ENCODE measurements at regions not wholly inside any gene's neighbourhood (a gene's known extent, or its start where the extent isn't known, plus 50 kb on each side); places are given as distances from the start of the nearest gene placed in this dataset.

DNA sequence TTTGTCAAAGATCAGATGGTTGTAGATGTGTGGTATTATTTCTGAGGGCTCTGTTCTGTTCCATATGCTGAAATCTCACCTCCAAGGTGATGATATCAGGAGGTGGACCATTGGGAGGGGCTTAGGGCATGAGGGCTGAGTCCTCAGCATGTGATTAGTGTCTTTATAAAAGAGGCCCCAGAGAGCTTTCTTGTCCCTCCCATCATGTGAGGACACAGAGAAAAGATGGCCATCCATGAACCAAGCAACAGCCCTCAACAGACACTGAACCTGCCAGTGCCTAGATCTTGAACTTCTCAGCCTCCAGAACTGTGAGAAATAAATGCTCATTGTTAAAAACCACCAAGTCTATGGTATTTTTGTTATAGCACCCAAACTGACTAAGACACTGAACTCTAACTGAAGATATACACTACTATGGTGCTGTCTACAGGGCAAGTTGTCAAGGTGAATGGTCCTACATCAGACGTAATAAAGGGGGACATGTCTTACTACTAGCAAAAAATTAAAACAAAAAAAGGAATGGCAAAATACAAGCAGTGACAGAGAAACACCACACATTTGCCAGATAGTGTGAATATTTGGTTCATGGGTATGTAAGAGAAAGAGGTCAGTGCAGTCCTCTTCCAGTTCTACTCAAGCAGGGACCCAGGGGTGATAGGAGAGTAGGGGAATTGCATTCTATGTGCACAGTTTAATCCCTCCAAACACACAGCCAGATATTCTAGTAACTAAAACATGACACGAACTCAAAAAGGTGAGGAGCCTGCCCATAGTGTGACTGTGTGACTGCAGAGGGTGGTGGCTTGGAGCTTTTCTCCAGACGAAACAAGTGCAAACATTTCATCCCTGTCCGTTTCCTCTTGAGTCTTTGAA is 164.4 kb upstream of the MYCN start:
- H3F3A ChIP-seq (ENCODE audit: insufficient read depth, low read length, poor library complexity, severe bottlenecking), result no peaks in the 10 kb centered on the region
- H3K27me3 ChIP-seq (ENCODE audit: insufficient read depth, low read depth, low read length), result no peaks in the 10 kb centered on the region
- no peak overlapping the region for H3K4me3 ChIP-seq (ENCODE audit: low read length)
- H3K4me2 ChIP-seq (ENCODE audit: low read length), result no peak overlapping the region
- H3K9ac ChIP-seq (ENCODE audit: low read length), result no peak overlapping the region
- no peaks in the 10 kb centered on the region for H3K9me3 ChIP-seq (ENCODE audit: low read length)
- H3K36me3 ChIP-seq (ENCODE audit: insufficient read depth, low read length), result no peaks in the 10 kb centered on the region
- H3K27ac ChIP-seq (ENCODE audit: low read length), result no peak overlapping the region
- no peak overlapping the region for H2AFZ ChIP-seq (ENCODE audit: low read depth, low read length)
- no peaks in the 10 kb centered on the region for H3K79me2 ChIP-seq (replicated peaks; ENCODE audit: insufficient read depth, low read length)
- TF ChIP-seq, protein P1, sequence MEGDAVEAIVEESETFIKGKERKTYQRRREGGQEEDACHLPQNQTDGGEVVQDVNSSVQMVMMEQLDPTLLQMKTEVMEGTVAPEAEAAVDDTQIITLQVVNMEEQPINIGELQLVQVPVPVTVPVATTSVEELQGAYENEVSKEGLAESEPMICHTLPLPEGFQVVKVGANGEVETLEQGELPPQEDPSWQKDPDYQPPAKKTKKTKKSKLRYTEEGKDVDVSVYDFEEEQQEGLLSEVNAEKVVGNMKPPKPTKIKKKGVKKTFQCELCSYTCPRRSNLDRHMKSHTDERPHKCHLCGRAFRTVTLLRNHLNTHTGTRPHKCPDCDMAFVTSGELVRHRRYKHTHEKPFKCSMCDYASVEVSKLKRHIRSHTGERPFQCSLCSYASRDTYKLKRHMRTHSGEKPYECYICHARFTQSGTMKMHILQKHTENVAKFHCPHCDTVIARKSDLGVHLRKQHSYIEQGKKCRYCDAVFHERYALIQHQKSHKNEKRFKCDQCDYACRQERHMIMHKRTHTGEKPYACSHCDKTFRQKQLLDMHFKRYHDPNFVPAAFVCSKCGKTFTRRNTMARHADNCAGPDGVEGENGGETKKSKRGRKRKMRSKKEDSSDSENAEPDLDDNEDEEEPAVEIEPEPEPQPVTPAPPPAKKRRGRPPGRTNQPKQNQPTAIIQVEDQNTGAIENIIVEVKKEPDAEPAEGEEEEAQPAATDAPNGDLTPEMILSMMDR (IDR thresholded peaks at IDR 0.05; ENCODE audit: poor library complexity, severe bottlenecking), result no peak
- TF ChIP-seq EP300 (conservative IDR thresholded peaks at IDR 0.05; ENCODE audit: poor library complexity, severe bottlenecking) (no peak), TAF1 (IDR thresholded peaks at IDR 0.05; ENCODE audit: low read depth) (no peak)
- no peaks in the 10 kb centered on the region for H3K9me2 ChIP-seq (ENCODE audit: insufficient read depth, low read length)
- H4K20me1 ChIP-seq (ENCODE audit: insufficient read depth), result no peaks in the 10 kb centered on the region

DNA sequence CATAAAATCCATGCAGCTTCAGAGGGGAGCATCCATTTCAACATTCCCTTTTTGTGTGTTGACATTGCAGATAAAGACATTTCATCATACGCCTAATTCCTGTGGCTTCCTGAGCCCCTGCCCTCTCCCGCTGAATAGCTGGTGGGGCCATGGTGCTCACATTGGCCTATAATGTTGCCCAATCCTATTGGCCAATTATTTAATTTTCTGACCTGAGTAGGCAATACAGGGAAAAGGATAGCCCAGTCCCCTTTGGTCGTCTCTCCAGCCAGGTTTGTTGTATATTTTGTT is 163.8 kb upstream of the MYCN start:
- Histone ChIP-seq H3K36me3 (ENCODE audit: insufficient read depth, low read length) (no peaks in the 10 kb centered on the region), H3K27me3 (ENCODE audit: insufficient read depth, low read depth, low read length) (no peaks in the 10 kb centered on the region), H3K9me3 (ENCODE audit: low read length) (no peaks in the 10 kb centered on the region), H3F3A (ENCODE audit: insufficient read depth, low read length, poor library complexity, severe bottlenecking) (no peaks in the 10 kb centered on the region), H3K9ac (ENCODE audit: low read length) (no peak overlapping the region), H3K4me3 (ENCODE audit: low read length) (no peak overlapping the region), H3K4me2 (ENCODE audit: low read length) (no peak overlapping the region), H3K79me2 (replicated peaks; ENCODE audit: insufficient read depth, low read length) (no peaks in the 10 kb centered on the region), H3K9me2 (ENCODE audit: insufficient read depth, low read length) (no peaks in the 10 kb centered on the region), H4K20me1 (ENCODE audit: insufficient read depth) (no peaks in the 10 kb centered on the region), H2AFZ (ENCODE audit: low read depth, low read length) (no peak overlapping the region), H3K27ac (ENCODE audit: low read length) (no peak overlapping the region)
- TF ChIP-seq POLR2AphosphoS5 (IDR thresholded peaks at IDR 0.05) (no peak), EZH2 (IDR thresholded peaks at IDR 0.05; ENCODE audit: borderline replicate concordance, insufficient read depth, low read length, poor library complexity, severe bottlenecking) (no peak), SMC3 (conservative IDR thresholded peaks at IDR 0.05; ENCODE audit: poor library complexity) (no peak)
- TF ChIP-seq, protein P1 (IDR thresholded peaks at IDR 0.05; ENCODE audit: poor library complexity, severe bottlenecking), result no peak

DNA sequence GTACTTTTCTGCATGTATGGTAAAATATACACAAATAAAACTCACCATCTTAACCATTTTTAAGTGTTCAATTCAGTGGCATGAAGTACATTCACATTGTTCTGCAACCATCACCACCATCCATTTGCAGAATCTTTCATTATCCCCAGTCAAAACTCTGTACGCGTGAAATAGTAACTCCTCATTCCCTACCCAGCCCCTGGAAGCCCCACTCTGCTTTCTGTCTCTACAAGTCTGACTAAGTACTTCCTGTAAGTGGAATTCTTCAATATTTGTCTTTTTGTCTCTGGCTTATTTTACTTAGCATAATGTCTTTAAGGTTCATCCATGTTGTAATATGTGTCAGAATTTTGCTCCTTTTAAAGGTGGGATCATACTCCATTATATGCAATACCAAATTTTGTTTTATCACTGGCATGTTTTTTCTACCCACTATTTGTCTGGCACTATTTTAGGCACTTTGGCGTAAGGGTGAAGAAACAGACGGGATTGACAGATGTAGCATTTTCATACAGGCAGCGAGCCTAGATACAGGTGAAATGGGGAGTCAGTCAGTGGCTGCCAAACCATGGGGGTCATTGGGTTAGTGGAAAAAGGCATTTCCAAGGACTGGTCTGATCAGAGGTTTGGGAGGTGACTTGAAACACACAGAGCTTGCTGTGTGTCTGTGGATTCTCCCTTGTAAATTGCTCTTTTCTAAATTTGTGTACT is 163.2 kb upstream of the MYCN start:
- Histone ChIP-seq H3K79me2 (replicated peaks; ENCODE audit: insufficient read depth, low read length) (no peaks in the 10 kb centered on the region), H3K27me3 (ENCODE audit: insufficient read depth, low read depth, low read length) (no peaks in the 10 kb centered on the region), H3K9me3 (ENCODE audit: low read length) (no peaks in the 10 kb centered on the region), H3K9ac (ENCODE audit: low read length) (no peak overlapping the region), H3K9me2 (ENCODE audit: insufficient read depth, low read length) (no peaks in the 10 kb centered on the region), H2AFZ (ENCODE audit: low read depth, low read length) (no peak overlapping the region), H3K27ac (ENCODE audit: low read length) (no peak overlapping the region), H3K36me3 (ENCODE audit: insufficient read depth, low read length) (no peaks in the 10 kb centered on the region), H3F3A (ENCODE audit: insufficient read depth, low read length, poor library complexity, severe bottlenecking) (no peaks in the 10 kb centered on the region), H3K4me2 (ENCODE audit: low read length) (no peak overlapping the region), H4K20me1 (ENCODE audit: insufficient read depth) (no peaks in the 10 kb centered on the region), H3K4me3 (ENCODE audit: low read length) (no peak overlapping the region)
- TF ChIP-seq POLR2AphosphoS5 (IDR thresholded peaks at IDR 0.05) (no peak), EZH2 (IDR thresholded peaks at IDR 0.05; ENCODE audit: borderline replicate concordance, insufficient read depth, low read length, poor library complexity, severe bottlenecking) (no peak), TAF1 (IDR thresholded peaks at IDR 0.05; ENCODE audit: low read depth) (no peak), EP300 (conservative IDR thresholded peaks at IDR 0.05; ENCODE audit: poor library complexity, severe bottlenecking) (no peak), MXI1 (conservative IDR thresholded peaks at IDR 0.05; ENCODE audit: poor library complexity, severe bottlenecking) (no peak), RAD21 (conservative IDR thresholded peaks at IDR 0.05) (no peak), SMC3 (conservative IDR thresholded peaks at IDR 0.05; ENCODE audit: poor library complexity) (no peak)
- TF ChIP-seq, protein P2, sequence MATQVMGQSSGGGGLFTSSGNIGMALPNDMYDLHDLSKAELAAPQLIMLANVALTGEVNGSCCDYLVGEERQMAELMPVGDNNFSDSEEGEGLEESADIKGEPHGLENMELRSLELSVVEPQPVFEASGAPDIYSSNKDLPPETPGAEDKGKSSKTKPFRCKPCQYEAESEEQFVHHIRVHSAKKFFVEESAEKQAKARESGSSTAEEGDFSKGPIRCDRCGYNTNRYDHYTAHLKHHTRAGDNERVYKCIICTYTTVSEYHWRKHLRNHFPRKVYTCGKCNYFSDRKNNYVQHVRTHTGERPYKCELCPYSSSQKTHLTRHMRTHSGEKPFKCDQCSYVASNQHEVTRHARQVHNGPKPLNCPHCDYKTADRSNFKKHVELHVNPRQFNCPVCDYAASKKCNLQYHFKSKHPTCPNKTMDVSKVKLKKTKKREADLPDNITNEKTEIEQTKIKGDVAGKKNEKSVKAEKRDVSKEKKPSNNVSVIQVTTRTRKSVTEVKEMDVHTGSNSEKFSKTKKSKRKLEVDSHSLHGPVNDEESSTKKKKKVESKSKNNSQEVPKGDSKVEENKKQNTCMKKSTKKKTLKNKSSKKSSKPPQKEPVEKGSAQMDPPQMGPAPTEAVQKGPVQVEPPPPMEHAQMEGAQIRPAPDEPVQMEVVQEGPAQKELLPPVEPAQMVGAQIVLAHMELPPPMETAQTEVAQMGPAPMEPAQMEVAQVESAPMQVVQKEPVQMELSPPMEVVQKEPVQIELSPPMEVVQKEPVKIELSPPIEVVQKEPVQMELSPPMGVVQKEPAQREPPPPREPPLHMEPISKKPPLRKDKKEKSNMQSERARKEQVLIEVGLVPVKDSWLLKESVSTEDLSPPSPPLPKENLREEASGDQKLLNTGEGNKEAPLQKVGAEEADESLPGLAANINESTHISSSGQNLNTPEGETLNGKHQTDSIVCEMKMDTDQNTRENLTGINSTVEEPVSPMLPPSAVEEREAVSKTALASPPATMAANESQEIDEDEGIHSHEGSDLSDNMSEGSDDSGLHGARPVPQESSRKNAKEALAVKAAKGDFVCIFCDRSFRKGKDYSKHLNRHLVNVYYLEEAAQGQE (IDR thresholded peaks at IDR 0.05; ENCODE audit: borderline replicate concordance), result no peak
- TF ChIP-seq, protein P1 (IDR thresholded peaks at IDR 0.05; ENCODE audit: poor library complexity, severe bottlenecking), result no peak
